HS-27A (cell line): ENCODE measurements at regions not wholly inside any gene's neighbourhood (a gene's known extent, or its start where the extent isn't known, plus 50 kb on each side); places are given as distances from the start of the nearest gene placed in this dataset.

Experiments
- DNase-seq: peaks from one replicate; pipeline ENCODE4 v3.0.0-alpha.2; 2012; ENCODE audit warnings: low read depth, missing footprints

DNA sequence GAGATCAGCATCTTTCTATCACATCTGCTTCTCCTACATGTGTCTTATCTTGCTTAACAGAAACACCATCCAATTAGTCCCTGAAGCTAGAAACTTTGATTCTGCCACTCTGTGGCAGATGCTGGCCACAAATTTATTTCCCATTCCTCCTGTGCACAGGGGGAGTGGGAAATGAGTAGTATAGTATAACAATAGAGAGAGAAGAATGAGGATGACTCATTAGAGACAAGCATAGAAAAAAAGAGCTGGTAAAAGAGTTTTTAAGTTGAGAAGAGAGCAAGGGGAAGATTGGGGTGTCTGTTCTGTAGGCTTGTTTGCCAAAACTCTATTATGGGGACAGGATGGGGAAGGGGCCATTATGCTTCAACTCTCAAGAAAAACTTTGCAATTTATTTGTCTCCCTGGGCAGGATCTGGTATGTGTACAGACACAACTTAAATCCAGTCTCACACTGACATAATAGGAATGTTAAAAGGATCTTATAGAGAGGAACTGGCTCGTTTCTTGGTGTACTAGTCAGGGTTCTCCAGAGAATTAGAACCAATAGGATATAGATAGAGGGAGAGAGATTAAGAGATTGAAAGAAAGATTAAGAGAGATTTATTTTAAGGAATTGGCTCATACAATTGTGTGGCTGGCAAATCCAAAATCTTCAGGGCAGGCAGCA, 142.6 kb upstream of the CPSF6 start:
- DNase-seq: no peak

DNA sequence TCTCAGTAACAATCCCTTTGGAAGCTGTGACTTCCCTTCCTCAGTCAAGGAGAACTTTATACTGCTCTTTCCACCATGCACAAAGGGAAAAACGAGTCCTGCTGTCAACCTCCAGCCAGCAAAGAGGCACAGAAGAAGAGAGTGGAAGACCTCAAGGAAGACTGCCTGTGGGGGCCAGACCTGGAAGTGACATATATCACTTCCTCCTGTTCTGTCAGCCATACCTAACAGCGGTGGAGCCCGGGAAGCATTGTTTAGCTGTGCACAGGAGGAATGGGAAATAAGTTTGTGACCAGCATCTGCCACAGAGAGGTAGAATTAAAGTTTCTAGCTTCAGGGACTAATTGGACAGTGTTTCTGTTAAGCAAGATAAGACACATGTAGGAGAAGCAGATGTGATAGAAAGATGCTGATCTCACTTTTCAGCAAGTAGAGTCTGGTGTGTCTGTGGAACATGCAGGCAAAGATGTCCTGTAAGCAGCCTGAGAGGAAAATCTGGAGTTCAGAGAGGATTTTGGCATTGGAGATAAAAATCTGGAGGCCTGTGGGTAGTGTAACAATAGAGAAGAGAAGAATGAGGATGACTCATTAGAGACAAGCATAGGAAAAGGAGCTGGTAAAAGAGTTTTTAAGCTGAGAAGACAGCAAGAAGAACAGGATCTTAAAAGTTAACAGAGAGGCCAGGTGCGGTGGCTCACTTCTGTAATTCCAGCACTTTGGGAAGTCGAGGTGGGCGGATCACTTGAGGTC, 141.6 kb upstream of the CPSF6 start:
- no peak for DNase-seq

- DNase-seq: no peak
Measured at GRCh38 chr12:69099201-69099837, 140.1 kb upstream of the CPSF6 start.

DNA sequence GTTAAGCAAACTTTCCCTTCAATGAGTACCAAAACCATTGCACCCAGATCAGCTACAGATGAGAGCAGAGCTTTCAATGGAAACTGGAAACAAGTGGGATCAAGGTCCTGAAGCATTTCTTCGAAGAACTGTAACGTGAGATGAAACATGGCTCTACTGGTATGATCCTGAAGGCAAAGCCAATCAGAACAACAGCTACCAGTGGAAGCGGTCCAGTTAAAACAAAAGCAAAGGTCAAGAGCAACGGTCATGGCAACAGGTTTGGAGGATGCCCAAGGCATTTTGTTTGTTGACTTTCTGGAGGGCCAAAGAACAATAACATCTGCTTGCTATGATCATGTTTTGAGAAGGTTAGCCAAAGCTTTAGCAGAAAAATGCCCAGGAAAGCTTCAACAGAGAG, 137.9 kb upstream of the CPSF6 start:
- no peak for DNase-seq

DNA sequence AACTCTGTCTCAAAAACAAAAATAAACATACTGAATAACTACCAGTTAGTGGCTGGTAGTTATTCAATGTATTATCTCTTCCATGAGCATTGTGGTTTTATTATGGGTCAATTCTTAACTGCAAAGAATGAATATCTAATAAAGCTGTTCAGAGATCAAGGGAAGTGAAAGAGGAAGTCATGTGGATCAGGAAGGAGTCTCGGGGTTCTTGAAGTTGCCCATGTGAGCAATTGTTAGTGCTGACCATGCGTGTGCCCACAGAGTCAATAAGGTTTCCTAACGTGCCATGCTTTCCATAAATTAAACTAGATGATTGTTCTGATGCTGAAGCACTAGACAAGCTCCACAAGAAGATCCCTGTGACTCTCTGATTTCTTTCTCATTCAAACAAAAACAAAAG, 136.5 kb upstream of the CPSF6 start:
- no peak for DNase-seq

- DNase-seq: no peak
Measured at GRCh38 chr12:69105101-69105962, 134.0 kb upstream of the CPSF6 start.

DNA sequence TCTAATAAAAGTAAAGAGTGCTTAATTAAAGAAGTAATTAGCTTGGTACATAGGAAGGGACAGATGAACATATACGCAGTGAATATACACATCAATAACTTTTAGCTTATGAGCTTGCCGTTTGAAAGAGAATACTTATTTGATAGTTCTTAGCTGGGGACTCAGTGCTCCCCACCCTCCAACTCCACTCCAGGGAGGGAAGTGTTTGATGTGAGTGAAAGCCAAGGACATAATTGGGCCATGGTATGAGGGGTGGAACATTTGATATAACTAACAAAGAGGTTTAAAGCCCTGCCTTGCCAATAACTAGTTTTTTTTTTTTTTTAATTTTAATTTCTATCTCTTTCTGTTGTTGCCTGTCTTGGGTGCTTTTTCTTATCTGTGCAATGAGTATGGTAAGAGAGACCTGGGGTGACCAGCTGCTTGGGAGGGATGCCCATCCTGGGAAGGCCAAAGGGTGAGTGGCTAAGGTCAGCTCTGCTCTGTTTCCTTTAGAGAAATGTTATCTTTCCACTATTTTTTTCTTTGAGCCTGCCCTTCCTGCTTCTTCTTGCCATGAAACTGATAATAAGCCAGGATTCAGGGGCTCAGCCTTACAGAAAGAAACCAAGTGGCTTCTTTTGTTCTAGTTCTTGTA, 132.8 kb upstream of the CPSF6 start:
- DNase-seq: no peak

DNA sequence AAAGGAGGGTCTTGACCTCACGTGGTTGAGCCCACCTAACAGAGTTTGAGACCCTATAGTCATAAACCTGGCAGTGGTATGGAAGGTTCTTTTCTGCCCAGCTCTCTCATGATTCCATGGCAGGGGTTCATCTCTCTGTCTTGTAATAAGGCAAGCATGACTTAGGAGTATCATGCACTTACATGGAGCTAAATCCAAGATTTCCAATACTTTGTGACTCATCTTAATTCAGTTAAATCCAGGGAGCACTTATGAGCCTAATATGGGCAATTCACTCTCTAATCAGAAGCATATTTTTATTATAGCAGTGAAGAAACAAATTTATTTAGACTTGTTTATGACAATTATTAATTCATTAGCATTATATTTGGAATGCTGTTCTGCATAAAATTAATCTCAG, 131.8 kb upstream of the CPSF6 start:
- no peak for DNase-seq

GRCh38 chr12:69108037-69108436, 131.3 kb upstream of the CPSF6 start:
- DNase-seq: no peak

GRCh38 chr12:69112616-69113015, 126.8 kb upstream of the CPSF6 start:
- DNase-seq: no peak

DNA sequence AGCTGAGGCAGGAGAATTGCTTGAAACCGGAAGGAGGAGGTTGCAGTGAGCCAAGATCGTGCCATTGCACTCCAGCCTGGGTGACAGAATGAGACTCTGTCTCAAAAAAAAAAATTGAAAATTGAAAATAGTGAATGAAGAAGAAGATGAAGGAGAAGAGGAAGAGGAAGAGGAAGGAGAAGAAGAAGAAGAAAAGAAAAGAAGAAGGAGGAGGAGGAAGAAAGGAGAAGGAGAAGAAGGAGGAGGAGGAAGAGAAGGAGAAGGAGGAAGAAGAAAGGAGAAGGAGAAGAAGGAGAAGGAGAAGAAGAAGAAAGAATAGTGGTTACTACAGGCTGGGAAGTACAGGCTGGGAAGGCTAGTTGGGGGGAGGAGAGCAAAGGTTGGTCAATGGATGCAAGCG, 124.3 kb upstream of the CPSF6 start:
- no peak for DNase-seq

DNA sequence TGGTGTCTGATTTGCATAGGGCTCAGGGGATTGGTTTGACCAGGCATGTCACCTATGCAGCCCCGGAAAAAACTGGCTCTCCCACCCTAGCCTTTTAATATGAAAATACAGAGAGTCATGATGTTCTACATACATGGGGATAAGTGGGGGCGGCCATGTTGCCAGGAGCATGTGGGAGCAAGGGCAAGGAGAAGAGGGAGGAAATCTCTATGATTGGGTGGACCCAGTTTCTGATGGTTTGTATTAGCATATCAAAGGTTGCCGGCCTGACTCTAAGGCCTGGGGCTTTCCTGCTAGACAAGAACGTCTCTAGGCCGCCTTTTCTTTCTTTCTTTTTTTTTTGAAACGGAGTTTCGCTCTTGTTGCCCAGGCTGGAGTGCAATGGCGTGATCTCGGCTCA, 123.4 kb upstream of the CPSF6 start:
- DNase-seq: no peak

DNA sequence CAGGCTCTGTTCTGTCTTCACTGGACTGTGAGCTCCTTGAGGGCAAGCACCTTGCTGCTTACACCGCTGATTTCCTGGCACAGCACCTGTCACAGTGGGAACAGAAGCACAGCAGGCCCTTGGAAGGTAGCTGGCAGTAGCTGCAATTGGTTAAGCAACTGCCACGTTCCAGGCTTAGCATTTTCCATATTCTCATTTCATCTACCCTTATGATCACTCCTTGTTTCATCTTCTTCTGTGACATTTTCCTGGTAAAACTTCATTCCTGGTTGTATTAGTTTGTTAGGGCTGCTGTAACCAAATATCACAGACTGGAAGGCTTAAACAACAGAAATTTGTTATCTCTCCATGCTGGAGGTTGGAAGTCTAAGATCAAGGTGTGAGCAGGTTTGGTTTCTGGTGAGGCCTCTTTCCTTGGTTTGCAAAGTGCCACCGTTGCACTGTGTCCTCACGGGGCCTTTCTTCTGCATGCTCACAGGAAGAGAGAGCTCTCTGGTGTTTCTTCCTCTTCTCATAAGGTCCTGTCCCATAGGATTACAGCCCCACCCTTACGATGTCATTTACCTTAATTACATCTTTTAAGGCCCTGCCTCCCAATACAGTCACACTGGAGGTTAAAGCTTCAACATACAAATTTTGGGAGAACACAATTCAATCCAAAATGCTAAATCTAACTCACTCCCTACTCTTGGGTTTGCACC, 121.7 kb upstream of the CPSF6 start:
- no peak for DNase-seq

DNA sequence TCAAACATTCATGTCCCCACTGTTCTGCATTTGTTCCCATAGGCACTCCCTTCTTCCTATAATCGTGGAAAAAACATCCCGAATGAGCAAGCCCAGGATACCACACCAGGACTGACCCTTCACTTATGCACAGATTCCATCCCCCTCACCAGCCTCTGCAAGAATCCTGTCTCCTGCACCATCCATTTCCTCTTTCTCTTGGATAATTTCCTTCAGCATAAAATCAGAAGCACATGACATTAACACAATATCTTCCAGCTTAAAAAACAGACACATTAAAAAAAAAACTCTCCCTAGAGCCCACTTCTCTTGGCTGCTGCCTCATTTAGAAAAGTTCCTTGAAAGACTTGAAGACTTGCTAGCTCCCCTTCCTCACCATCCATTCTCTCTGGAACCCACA, 120.9 kb upstream of the CPSF6 start:
- DNase-seq: no peak

- DNase-seq: no peak
Measured at GRCh38 chr12:69119770-69120169, 119.6 kb upstream of the CPSF6 start.

- no peak for DNase-seq
Measured at GRCh38 chr12:69120354-69120753, 119.0 kb upstream of the CPSF6 start.

DNA sequence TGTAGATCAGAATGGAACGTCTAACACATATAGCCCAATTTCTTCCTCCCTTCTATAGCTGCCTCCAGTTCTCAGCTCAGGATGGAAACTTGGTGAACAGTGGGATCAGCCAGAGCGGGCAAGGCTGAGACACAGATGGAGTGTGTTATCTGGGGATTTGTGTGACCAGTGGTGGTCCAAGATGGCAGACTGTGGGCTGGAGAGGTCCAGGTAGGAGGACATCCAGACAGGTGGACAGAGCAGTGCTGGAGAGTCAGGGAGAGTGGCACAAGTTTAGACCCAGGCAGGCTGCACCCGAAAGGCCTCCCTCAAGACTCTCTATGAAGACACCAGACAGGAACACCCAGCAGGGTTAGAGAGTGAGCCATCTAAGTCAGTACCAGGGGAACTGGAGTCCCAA, 116.1 kb upstream of the CPSF6 start:
- no peak for DNase-seq

DNA sequence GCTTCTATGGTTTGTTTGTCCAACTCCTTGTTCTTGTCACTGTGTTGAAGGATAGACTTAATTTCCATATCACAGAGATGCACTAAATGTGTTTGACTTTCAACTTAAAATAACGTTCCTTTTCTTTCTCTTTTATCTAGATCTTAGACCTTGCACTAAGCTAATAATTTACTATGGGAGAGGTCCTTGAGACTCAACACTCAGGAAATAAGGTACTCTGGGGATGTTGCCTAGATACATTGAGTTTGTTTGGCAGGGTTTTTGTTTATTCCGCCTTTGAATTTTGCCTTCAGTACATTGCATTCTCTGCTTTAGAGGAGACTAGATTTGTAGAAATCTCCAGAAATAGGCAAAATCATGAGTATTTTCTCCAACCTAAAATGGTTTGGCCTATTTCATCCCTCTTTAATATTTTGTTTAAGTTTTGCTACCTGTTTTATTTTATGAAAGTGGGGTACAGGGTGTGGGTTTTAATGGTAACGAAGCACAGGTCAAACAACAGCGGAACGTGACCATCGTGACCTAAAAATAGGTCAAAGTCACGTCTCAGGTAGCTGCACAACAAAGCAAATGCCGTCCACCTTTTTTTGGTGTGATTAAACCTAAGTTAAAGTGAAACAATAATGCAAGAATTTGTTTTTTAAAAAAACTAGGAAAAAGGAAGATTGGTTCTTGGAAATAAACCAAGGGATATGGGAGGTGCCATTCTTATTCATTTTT, 115.3 kb upstream of the CPSF6 start:
- no peak for DNase-seq

GRCh38 chr12:69129017-69129416, 110.4 kb upstream of the CPSF6 start:
- DNase-seq: no peak

DNA sequence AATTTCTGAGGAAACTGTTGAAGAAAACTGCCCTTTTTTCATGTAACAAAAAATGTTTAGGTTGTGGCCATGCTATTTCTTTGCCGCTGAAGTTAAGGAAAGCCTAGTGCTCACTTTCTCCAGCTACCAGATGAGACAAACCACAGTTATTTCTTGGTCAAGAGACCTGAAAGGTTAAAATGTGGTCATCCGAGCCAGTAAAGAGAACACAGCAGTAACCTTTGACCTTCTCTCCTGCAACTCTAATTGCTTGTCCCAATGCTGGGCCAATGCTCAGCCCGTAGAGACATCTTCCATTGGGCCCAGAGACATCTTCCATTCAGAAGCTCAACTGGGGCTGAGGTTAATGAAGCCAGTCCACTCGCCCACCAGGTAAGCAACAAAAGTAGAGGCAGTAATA, 109.8 kb upstream of the CPSF6 start:
- DNase-seq: no peak

- no peak for DNase-seq
Measured at GRCh38 chr12:69130064-69130463, 109.3 kb upstream of the CPSF6 start.
